ENCODE measurements at regions not wholly inside any gene's neighbourhood (a gene's known extent, or its start where the extent isn't known, plus 50 kb on each side); places are given as distances from the start of the nearest gene placed in this dataset.

DNA sequence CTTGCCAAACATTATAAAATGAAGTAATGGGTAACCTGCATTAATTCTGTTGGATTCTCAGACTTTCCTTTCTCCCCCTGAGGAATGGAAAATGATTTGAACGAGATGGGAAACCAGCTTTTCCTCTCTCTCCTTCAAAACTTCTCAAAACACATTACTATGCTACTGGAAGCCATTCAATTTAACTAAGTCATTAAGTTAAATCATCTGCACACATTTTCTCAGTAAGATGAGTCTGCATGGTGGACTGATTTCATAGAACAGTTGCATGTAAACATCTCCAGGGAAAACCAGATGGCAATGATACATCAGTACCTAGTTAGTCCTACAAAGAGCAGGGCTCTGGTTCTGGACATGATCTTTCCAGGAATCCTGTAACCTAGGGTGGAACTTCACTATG is 59.9 kb downstream of the BMP4 start:
- DNase-seq (ENCODE audit: low spot score), result no peak

DNA sequence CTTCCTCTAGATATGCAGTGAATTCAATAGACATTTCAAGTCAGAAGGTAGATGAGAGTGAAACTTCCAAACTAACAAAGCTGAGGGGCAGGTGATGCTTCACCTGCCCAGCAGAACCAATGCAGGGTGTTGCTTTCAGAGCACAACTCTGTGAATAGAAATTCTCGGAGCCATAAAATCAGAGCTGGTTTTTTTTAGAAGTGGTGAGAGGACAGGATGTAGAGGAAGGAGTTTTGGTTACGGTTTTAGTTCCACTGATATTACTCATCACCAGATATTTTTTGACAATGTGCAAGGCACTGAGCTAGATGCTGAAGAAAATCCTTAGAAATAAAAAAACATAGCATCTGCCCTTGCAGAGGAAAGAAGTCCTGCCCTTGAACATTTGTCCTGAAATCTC is 62.2 kb downstream of the BMP4 start:
- peak; percentile 44 for DNase-seq (ENCODE audit: low spot score)

DNA sequence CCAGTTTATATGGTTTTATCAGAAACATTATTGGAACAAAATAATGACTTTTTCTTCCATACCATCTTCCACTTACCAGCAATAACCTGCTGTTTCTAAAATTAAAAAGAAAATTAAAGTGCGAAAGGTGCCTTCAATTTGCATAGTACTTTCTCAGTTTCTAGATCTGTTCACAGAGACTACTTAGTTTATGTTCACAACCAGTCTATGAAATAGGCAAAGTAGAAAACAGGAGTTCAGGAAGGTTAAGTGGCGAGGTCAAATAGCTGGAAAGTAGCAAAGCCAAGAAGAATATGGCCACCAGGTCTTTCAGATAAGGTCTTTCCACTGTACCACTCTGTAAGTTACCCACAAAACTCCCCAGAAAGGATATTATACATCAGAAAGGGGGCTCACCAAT is 63.3 kb downstream of the BMP4 start:
- no peak for DNase-seq (ENCODE audit: low spot score)

GRCh38 chr14:53890611-53891101 is 66.0 kb downstream of the BMP4 start:
- no peak for DNase-seq (ENCODE audit: low spot score)

DNA sequence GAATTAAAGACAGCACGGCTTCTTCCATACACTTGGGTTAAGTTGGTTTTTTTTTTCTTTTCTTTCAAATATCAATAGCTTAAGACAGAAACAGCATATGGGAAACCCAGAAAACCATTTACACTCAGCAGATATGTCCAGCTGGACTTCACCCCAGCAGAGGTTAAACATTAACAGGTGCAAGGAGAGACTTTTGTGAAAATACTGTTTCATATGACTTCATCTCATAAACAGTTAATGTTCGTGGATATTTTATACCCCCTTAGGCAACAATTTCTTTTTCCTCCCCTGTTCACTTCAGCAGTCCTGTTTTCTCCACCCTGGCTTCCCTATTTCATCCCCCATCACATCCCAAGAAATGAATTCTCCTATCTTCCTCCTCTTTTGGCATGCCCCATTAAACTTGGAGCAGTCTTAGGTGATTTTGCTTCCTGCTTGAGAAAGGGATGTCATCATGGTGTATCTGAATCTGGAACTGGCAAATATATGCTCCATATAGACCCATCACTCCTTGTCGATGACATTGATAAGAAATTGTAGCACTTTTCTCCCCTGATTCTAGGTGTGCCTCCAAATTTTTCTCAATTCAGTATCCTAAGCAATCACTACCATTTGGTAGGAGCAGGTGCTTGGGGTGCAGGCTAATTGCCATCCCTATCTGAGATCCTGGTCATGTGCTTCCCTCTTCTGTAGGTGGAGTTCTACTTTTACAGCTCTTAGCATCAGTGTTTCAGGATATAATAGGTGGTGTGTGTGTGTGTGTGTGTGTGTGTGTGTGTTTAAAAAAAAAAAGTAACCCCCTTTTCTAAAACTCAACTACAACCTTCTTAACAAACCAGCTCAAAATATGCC is 67.9 kb downstream of the BMP4 start:
- no peak for DNase-seq (ENCODE audit: low spot score)

DNA sequence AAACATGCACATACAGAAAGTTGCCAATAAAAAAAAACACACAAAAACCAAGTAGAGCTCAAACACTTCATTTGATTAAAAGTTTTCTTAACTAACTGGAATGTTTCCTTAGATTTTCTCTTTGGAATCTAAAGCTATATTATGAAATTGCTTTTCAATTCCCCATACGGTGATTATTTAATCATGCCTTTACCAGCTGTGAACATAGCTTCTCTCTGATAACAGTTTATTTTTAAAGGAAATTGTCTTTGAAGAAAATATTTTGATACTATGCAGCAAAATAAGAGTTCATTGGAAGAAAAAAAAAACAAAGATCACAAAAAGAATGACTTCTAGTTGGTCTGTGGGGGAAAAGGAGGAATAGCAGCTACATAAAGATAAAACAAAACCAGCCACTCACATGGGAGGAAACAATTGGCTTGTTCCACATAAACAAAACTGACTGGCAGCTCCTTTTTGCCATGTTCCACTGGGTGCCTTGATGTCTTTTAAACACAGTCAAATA is 71.4 kb downstream of the BMP4 start:
- DNase-seq (ENCODE audit: low spot score), result no peak

GRCh38 chr14:53884601-53885000 is 72.0 kb downstream of the BMP4 start:
- no peak for DNase-seq (ENCODE audit: low spot score)

DNA sequence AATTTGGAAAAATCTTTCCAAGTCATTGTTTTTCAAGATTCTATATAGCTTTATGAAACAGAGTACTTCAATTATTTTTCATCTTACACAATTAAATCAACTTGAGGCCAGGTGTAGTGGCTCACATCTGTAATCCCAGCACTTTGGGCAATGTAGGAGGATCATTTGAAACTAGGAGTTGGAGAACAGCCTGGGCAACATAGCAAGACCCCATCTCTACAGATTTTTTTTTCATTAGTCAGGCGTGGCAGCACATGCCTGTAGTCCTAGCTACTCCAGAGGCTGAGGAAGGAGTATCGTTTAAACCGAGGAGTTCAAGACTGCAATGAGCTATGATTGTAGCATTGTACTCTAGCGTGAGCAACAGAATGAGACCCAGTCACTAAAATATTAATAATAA is 72.9 kb downstream of the BMP4 start:
- DNase-seq (ENCODE audit: low spot score), result no peak

DNA sequence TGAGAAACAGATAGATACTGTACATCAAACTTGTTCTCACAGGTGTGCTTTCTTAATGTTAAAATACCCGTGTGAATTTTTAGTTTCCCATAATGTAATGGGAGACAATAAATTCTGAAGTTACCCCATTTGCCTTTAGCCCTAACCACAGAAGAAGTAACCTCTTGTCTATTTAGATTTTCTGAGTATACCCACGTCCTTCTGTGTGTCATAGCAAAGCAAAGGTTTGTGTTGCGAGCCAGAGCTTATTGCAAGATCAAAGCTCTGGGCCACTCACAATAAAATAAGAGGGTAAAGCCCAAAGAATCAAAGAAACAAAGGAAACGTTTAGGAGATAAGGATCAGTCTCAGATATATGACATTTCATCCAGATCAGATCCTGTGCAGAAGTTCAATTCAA is 73.9 kb downstream of the BMP4 start:
- DNase-seq (ENCODE audit: low spot score), result no peak

- no peak for DNase-seq (ENCODE audit: low spot score)
Observed at GRCh38 chr14:53881921-53882320, 74.7 kb downstream of the BMP4 start.

DNA sequence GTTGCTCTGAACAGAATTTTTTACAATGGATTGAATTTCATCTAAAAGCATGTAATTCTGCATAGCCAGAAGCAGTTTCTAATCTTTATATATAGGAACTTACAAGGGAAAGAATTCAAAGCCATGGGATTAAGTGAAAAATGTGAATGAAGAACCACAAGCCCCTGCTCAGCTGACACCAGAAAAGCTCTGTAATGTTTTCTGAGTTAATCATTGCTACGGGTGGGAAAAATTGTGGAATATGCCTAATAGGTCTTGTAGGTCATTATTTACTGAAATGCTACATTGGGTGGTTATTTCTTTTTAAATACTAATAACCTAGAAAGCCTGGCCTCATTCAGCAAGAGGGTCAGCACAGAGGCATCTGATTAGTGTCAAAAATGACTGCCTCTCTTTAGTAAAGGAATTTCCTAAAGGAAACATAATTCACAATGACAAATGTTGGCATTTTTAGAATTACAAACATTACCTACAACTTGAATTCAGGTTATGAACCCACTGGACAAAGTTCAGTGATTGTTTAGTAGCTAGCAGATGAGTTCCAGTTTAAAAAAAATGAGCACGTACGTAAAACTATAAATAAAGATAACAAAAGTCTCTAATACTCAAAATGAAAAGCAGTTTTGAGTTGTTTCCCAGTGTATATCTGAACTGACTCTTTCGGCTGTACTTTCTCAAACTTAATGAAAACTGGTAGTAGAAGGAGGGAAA is 75.3 kb downstream of the BMP4 start:
- DNase-seq (ENCODE audit: low spot score), result no peak

GRCh38 chr14:53880761-53881160 is 75.9 kb downstream of the BMP4 start:
- no peak for DNase-seq (ENCODE audit: low spot score)

DNA sequence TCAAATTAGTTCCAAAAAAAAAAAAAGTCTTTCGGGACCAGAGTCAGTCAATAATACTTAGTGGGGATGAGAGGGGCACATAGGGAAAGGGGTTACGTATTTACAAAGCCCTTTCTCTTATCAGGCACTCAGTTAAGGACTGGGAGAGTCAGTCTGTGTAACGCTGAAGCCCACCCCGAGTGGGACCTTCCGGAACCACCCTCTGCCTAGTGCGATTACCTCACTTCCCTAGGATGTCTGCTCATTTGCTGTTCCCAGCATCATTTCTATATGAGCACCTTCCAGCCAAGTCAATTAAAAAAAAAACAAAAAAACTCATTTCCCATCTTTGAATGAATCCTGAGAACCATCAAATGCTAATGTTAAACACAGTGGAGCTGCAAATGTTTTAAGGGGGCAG is 76.9 kb downstream of the BMP4 start:
- no peak for DNase-seq (ENCODE audit: low spot score)

- no peak for DNase-seq (ENCODE audit: low spot score)
Observed at GRCh38 chr14:53879022-53879686, 77.5 kb downstream of the BMP4 start.

- DNase-seq (ENCODE audit: low spot score), result no peak
Observed at GRCh38 chr14:53875324-53875897, 81.2 kb downstream of the BMP4 start.

GRCh38 chr14:53874704-53875103 is 81.9 kb downstream of the BMP4 start:
- DNase-seq (ENCODE audit: low spot score), result no peak

GRCh38 chr14:53872681-53873089 is 83.9 kb downstream of the BMP4 start:
- no peak for DNase-seq (ENCODE audit: low spot score)

DNA sequence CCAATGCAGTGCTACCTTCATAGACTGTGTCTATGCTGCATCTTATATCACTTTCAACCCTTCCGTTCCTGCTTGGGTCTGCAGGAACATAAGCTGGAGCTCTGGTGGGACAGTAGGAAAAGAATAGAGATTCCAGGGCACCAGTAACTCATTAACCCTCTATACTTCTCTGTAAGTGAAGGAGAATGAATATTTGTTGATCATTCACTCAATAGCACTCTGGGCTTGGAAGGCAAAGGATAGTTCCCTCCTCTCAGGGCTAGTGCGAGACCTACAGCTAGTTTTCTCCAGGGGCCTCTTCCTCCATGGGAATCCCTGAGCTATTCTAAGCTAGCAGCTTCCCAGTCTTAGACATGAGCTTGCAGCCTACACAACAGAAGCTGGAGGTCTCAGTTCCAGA is 84.7 kb downstream of the BMP4 start:
- no peak for DNase-seq (ENCODE audit: low spot score)

DNA sequence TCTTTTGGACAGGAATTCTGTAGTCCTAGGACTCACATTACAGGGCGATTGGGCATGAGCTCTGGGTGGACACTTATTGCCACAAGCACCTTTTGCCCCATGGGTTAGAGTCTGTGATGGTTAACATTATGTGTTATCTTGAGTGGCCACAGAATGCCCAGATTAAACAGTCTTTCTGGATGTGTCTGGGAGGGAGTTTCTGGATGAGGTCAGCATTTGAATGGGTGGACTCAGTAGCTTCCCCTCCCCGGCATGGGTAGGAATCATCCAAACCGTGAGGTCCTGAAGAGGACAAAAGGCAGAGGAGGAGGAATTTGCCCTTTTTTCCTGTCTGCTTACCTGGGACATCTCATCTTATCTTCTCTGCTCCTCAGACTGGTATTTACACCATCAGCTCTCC is 85.6 kb downstream of the BMP4 start:
- no peak for DNase-seq (ENCODE audit: low spot score)

- no peak for DNase-seq (ENCODE audit: low spot score)
Observed at GRCh38 chr14:53865711-53866110, 90.9 kb downstream of the BMP4 start.

DNA sequence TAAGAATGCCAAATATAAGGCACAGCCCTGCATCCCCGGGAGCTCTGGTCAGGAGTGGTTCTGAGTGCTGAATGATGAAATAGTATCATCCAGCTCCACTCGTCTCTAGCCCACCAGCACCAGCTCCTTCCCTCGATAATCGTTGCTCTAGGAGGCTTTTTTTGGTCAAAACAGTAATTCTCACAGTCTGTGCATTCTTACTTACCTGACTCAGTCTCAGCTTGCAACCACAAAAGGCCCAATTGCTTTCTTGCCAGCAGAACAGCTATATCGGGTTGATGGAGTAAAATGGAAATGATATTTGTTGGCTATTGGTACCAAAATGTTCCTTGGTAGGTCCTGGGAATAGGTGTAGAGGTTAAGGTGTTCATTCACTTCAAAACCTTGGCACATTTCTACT is 94.8 kb downstream of the BMP4 start:
- no peak for DNase-seq (ENCODE audit: low spot score)

DNA sequence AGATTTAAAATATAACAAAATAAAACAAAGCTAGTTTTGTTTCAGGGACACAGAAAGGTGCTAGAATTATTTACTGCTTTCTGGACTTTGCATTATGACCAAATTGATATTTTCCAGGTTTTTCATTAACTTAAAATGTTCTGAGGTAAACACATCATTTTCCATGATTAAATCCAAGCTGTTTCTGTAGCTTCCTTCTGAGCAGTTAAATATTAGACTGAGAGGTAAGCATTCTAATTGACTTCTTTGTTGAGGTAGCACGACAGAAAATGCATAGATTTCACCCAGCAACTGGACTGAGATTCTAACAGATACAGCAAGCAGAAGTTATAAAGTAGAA is 98.3 kb downstream of the BMP4 start:
- DNase-seq (ENCODE audit: low spot score), result no peak

Data from activated CD4-positive, alpha-beta T cell treated with anti-CD3 and anti-CD28 coated beads, Interleukin-2, Interleukin-4, amounts not matched to agents 100 ng/mL and 50 ng/mL, durations not matched to agents 16 hours and 8 hours (primary cell).